ENCODE measurements at regions not wholly inside any gene's neighbourhood (a gene's known extent, or its start where the extent isn't known, plus 50 kb on each side); places are given as distances from the start of the nearest gene placed in this dataset.

- no peak overlapping the region for H3K9ac ChIP-seq (replicated peaks; ENCODE audit: extremely low read depth, insufficient read depth, low read length)
- no peaks in the 10 kb centered on the region for H4K20me1 ChIP-seq (replicated peaks; ENCODE audit: control insufficient read depth, extremely low read depth, insufficient read depth, low read length)
- intact Hi-C loops (cut with micrococcal nuclease) = no loop called here
- FAIRE-seq (no peak), DNase-seq (ENCODE audit: low read depth, low spot score) (no peak)
- no peaks in the 10 kb centered on the region for H3K36me3 ChIP-seq (ENCODE audit: control insufficient read depth in 2 of 2, extremely low read depth in 1 of 2, insufficient read depth in 2 of 2, low read length in 2 of 2)
- H3K9me1 ChIP-seq (replicated peaks; ENCODE audit: control insufficient read depth, extremely low read depth, insufficient read depth, low read length) = no peaks in the 10 kb centered on the region
- ChIA-PET POLR2A (no interaction called here), CTCF (no interaction called here)
- no peak overlapping the region for H3K4me3 ChIP-seq (replicated peaks in 1 of 3; ENCODE audit: insufficient read depth in 1 of 3, low read depth in 1 of 3, low read length in 3 of 3)
- H3K4me2 ChIP-seq (ENCODE audit: insufficient read depth, low read length) = no peak overlapping the region
- no peaks in the 10 kb centered on the region for H3K27me3 ChIP-seq (ENCODE audit: control insufficient read depth in 2 of 2, insufficient read depth in 2 of 2, low read length in 2 of 2)
- dilution Hi-C loops (cut with MboI; ENCODE audit: extremely low pct_ligation_motif_present, low sequenced_read_pairs) = no loop called here
- TF ChIP-seq FOS (IDR thresholded peaks at IDR 0.05; ENCODE audit: borderline replicate concordance, insufficient read depth, low read length) (no peak), JUN (IDR thresholded peaks at IDR 0.05; ENCODE audit: borderline replicate concordance, insufficient read depth, insufficient read length, low read depth) (no peak), MAX (IDR thresholded peaks at IDR 0.05; ENCODE audit: insufficient read depth, insufficient read length) (no peak), POLR2AphosphoS5 (IDR thresholded peaks at IDR 0.05; ENCODE audit: insufficient read depth, low read depth, low read length) (no peak), MYC (IDR thresholded peaks at IDR 0.05; ENCODE audit: low read depth, low read length) (no peak), CTCF (IDR thresholded peaks at IDR 0.05; ENCODE audit: extremely low read depth in 1 of 2, insufficient read depth in 1 of 2, low read depth in 1 of 2, low read length in 2 of 2) (no peak)
- no peak overlapping the region for H2AFZ ChIP-seq (ENCODE audit: low read depth, low read length)
- H3K79me2 ChIP-seq (ENCODE audit: control insufficient read depth, insufficient read depth, low read length) = no peaks in the 10 kb centered on the region
- no peak overlapping the region for H3K27ac ChIP-seq (ENCODE audit: insufficient read depth, low read depth, low read length)
- no TSS peak for BruUV-seq (replicated peaks)
- H3K9me3 ChIP-seq (replicated peaks; ENCODE audit: control insufficient read depth, insufficient read depth, low read length) = no peaks in the 10 kb centered on the region
- no peaks in the 10 kb centered on the region for H3K4me1 ChIP-seq (ENCODE audit: control insufficient read depth, extremely low read depth, insufficient read depth, low read length)
Measured at GRCh38 chr12:42666671-42667243, 77.2 kb upstream of the PRICKLE1 start.

All from endothelial cell of umbilical vein (primary cell).